GM12873 (cell line): ENCODE measurements at regions not wholly inside any gene's neighbourhood (a gene's known extent, or its start where the extent isn't known, plus 50 kb on each side); places are given as distances from the start of the nearest gene placed in this dataset.

ENCODE experiments used
- TF ChIP-seq, protein P1 (sequence below): IDR thresholded peaks from 2 replicates; pipeline ENCODE4 v1.5.1; 2012; ENCODE audit warnings: low read depth, mild to moderate bottlenecking, moderate library complexity, low read length, control low read depth; ENCODE audit not compliant: insufficient read depth; ENCODE audit errors: missing control alignments

DNA sequence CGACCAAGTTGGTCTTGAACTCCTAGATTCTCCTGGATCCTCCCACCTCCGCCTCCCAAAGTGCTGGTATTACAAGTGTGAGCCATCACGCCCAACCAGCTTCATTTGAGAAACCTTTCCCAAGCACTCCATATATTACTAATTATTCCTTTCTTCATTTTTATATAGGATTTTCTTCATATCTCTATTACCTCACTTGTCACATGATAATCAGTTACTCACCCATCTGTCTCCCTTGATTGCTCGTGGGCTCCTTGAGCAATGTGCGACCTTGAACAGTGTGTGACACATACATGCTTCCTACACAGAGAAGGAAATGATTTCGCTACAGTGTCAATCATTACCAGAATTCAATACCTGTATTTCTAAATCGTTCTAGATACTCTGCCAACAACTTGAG lies 110.7 kb upstream of the C2CD4B start:
- TF ChIP-seq, protein P1, sequence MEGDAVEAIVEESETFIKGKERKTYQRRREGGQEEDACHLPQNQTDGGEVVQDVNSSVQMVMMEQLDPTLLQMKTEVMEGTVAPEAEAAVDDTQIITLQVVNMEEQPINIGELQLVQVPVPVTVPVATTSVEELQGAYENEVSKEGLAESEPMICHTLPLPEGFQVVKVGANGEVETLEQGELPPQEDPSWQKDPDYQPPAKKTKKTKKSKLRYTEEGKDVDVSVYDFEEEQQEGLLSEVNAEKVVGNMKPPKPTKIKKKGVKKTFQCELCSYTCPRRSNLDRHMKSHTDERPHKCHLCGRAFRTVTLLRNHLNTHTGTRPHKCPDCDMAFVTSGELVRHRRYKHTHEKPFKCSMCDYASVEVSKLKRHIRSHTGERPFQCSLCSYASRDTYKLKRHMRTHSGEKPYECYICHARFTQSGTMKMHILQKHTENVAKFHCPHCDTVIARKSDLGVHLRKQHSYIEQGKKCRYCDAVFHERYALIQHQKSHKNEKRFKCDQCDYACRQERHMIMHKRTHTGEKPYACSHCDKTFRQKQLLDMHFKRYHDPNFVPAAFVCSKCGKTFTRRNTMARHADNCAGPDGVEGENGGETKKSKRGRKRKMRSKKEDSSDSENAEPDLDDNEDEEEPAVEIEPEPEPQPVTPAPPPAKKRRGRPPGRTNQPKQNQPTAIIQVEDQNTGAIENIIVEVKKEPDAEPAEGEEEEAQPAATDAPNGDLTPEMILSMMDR: no peak

DNA sequence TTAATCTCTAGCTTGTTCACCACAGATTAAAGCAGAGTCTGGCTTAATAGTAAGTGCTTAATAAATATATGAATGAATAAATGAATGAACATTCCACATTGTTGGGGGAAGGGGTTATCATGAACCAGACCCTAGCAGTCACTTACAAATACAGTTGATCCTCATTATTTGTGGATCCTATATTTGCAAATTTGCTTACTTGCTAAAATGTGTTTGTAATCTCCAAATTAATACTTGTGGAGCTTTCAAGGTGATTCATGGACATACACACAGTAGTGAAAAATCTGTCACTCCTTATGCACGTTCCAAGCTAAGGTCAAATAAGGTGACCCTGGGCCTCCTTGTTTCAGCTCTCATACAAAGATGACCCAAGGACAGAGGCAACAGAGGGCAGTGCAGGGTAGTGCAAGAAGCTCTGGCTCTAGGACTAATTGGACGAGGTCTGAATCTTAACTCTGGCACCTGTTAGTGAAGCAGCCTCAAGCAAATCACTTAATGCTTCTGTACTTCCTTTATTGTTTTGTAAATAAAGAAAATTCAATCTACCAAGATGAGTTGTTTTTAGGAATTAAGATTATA lies 112.8 kb upstream of the C2CD4B start:
- TF ChIP-seq, protein P1: no peak

DNA sequence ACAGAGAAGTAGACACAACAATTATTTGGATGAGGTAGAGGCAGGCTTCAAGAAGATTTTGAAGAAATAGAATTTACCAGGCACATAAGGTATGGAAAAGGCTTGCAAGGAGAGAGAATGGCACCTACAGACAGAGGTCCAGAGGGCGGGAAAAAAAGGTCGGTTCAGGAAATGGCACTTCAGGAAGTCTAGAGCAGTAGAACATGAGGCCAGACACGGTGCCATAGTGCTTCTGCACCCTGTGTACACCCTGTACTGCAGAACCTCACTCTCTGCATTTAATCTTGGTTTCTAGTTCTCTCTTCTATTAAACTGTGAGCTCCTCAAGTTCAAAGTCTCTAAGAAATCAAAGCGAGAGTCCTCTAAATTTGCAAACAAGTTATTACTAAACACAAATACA lies 113.4 kb upstream of the C2CD4B start:
- TF ChIP-seq, protein P1: no peak

DNA sequence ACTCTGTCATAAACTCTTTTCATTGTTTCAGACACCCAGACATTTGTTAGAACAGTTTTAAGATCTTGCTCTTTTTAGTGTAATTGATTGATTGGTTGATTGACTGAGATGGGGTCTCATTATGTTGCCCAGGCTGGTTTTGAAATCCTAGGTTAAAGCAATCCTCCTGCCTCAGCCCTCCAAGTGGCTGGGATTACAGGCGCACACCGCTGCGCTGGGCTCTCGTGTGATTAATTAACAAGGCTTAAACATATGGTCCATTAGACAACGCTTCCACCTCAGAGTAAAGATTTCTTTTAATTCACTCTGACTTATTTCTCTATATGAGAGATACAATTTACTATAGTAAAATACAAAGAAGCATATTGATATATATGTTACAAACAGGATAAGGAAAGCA lies 114.0 kb upstream of the C2CD4B start:
- TF ChIP-seq, protein P1: no peak

DNA sequence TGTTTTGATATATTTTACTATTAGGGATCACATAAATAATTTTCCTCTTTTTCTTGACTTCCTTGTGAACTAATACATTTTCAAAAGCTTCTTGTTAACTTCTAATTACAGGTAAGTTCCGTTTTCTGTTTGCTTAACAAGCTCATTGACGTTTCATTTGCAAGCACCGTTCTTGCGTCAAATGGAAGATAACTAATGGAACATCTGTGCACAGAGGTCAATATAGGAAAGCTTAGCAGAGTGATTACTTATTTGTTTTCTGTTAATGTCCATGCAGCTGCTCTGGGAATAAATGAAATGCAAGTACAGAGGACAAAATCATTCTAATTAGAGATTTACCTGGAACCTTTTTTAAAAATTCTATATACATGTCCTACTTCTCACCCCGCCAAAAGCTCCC lies 115.5 kb upstream of the C2CD4B start:
- TF ChIP-seq, protein P1: no peak

DNA sequence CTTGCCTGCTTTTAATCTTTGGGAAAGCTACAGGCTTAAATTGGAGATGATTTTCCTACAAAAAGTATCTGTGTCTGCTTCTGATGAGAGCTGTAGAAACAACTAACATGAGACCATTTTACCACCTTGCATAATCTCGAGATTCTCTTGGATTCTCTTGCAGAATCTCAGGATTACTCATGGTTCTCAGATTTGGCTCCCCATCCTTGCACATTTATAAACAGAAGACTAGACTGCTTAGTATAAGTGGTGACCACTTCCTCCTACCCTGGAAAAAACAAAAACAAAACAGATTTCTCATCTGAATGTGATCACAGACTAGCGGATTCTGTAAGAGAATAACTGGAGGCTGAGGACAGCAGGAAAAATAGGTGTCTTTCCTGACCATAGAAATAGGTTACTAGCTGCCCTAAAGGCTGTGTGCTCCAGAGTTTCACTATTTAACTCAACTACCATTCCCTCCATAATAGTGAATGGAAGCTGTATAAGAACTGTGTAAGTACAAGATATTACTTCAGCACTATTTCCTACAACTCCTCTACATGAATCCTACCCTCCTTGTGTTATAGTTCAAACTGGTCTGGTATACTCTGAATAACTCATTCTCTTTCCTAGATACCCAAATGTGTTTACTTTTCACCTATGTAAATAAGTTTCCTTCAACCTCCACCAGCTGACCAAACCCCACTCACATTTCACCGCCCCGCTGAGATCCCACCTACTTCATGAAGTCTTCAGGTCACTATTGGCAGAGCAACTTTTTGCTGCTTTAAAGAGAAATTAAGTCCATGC lies 122.2 kb upstream of the C2CD4B start:
- TF ChIP-seq, protein P1: no peak

DNA sequence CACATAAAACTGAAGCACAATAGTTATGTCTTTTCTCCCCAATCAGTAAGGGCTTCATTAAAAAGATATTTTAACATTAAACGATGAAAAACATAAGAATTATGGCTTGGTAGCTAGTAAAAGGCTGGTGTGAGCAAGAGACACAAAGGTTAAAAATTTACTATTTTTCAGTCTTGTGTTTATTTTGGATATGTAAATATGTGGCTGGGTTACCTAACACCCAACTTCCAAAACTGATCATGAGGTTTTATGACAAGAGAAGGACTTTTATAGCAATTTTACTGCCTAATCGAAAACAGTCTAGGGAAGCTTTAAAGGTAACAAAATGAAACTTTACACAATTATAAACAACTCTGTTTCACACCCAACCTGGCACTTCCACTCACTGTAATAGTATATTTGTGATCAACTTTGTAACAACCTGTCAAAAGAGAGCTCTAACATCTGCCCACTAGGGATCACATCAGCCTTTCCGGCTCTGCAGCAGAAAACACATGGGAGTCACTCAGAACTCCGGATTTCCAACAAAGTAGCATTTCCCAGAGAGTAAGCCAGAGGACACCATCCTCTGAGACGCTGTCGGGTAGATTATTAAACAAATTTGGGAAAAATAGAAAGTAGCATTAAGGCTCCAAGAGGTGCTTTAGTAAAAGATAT lies 123.4 kb upstream of the C2CD4B start:
- TF ChIP-seq, protein P1: no peak
